ENCODE measurements at regions not wholly inside any gene's neighbourhood (a gene's known extent, or its start where the extent isn't known, plus 50 kb on each side); places are given as distances from the start of the nearest gene placed in this dataset.

DNA sequence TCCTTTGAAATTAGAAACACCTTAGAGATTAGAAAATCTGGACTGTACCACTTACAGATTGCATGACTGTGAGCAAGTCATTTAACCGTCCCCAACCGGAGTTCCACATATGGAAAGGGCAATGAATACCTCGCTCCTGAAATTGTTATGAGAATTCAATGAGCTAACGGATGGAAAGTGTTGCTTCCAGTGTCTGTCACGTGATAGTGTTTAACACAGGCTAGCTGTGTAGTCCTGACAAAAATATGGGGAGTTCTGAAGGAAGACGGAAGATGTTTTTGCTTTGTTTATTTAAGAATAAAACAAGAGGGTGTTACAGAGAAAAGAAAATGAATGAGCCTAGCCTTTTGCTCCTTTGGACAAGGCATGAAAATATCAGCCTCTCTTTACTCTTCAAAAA, 150.7 kb upstream of the SEMA6D start:
- TF ChIP-seq, protein P1, sequence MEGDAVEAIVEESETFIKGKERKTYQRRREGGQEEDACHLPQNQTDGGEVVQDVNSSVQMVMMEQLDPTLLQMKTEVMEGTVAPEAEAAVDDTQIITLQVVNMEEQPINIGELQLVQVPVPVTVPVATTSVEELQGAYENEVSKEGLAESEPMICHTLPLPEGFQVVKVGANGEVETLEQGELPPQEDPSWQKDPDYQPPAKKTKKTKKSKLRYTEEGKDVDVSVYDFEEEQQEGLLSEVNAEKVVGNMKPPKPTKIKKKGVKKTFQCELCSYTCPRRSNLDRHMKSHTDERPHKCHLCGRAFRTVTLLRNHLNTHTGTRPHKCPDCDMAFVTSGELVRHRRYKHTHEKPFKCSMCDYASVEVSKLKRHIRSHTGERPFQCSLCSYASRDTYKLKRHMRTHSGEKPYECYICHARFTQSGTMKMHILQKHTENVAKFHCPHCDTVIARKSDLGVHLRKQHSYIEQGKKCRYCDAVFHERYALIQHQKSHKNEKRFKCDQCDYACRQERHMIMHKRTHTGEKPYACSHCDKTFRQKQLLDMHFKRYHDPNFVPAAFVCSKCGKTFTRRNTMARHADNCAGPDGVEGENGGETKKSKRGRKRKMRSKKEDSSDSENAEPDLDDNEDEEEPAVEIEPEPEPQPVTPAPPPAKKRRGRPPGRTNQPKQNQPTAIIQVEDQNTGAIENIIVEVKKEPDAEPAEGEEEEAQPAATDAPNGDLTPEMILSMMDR (IDR thresholded peaks at IDR 0.05; ENCODE audit: insufficient read depth, low read length, poor library complexity, severe bottlenecking) = no peak
- TF ChIP-seq EZH2phosphoT487 (conservative IDR thresholded peaks at IDR 0.05; ENCODE audit: low read length) = no peak

Data from SU-DHL-6 (cell line).